ENCODE measurements at regions not wholly inside any gene's neighbourhood (a gene's known extent, or its start where the extent isn't known, plus 50 kb on each side); places are given as distances from the start of the nearest gene placed in this dataset.

DNA sequence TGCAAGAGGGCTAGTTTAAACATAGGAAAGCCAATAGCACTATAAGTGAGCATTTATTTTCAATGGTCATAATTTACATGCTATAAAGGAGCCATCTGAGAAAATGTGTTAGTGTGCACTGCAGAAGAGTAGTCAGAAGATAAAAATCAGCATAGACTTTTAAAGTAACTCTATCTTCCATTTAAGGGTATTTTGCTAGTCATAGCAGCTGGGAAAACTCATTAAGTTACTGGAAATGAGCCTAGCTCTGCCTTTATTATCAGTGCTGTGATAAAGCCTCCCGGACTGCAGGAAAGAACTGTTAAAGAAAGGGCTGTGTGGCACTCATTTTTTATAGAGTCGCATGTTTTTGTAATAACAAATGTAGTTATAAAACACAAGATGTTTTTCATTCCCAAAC is 825.8 kb upstream of the POM121L12 start:
- no peak for DNase-seq
- Histone ChIP-seq H3K4me1 (ENCODE audit: control extremely low read depth in 1 of 4, control insufficient read depth in 4 of 4, insufficient read depth in 4 of 4, low read length in 3 of 4) (no peaks in the 10 kb centered on the region), H3K27me3 (replicated peaks in 2 of 5; ENCODE audit: control insufficient read depth in 4 of 5, insufficient read depth in 5 of 5, low read length in 4 of 5) (no peaks in the 10 kb centered on the region), H3K4me3 (ENCODE audit: control insufficient read depth in 1 of 7, extremely low read depth in 1 of 7, insufficient read depth in 4 of 7, low read depth in 2 of 7, low read length in 6 of 7) (no peak overlapping the region), H3K27ac (ENCODE audit: insufficient read depth in 1 of 2, low read depth in 1 of 2, low read length in 2 of 2, poor library complexity in 1 of 2, severe bottlenecking in 2 of 2) (no peak overlapping the region), H3K36me3 (ENCODE audit: control insufficient read depth in 4 of 4, insufficient read depth in 4 of 4, low read length in 3 of 4) (no peaks in the 10 kb centered on the region), H3K9me3 (ENCODE audit: control extremely low read depth in 1 of 5, control insufficient read depth in 4 of 5, insufficient read depth in 2 of 5, low read depth in 1 of 5, low read length in 4 of 5) (no peaks in the 10 kb centered on the region)
- POLR2A ChIA-PET: no interaction called here
- WGBS (ENCODE audit: insufficient coverage): no CpG with 5 or more reads among the region's 2 CpGs
- CTCF ChIA-PET: no interaction called here

DNA sequence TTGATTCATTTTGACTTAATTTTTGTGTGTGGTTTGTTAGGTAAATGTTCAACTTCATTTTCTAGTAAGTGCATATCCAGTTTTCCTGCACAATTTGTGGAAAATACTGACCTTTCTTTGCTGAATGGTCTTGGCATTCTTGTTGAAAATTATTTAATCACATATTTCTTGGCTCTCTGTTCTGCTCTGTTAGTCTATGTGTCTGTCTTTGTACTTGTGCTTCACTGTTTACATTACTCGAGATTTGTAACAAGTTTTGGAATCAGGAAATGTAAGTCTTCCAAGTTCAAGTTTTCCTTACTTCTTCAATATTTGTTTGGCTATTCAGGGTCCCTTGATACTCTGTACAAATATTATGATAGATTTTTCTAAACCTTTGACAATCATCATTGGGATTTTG is 838.2 kb upstream of the POM121L12 start:
- ChIA-PET POLR2A (no interaction called here), CTCF (no interaction called here)
- H3K4me3 ChIP-seq (ENCODE audit: control insufficient read depth in 1 of 7, extremely low read depth in 1 of 7, insufficient read depth in 4 of 7, low read depth in 2 of 7, low read length in 6 of 7): no peak overlapping the region
- H3K27me3 ChIP-seq (replicated peaks in 2 of 5; ENCODE audit: control insufficient read depth in 4 of 5, insufficient read depth in 5 of 5, low read length in 4 of 5): no peaks in the 10 kb centered on the region
- no peaks in the 10 kb centered on the region for H3K36me3 ChIP-seq (ENCODE audit: control insufficient read depth in 4 of 4, insufficient read depth in 4 of 4, low read length in 3 of 4)
- H3K9me3 ChIP-seq (ENCODE audit: control extremely low read depth in 1 of 5, control insufficient read depth in 4 of 5, insufficient read depth in 2 of 5, low read depth in 1 of 5, low read length in 4 of 5): no peaks in the 10 kb centered on the region
- no CpG with 5 or more reads among the region's 1 CpG for WGBS (ENCODE audit: insufficient coverage)
- no peak for DNase-seq
- no peaks in the 10 kb centered on the region for H3K4me1 ChIP-seq (ENCODE audit: control extremely low read depth in 1 of 4, control insufficient read depth in 4 of 4, insufficient read depth in 4 of 4, low read length in 3 of 4)
- H3K27ac ChIP-seq (ENCODE audit: insufficient read depth in 1 of 2, low read depth in 1 of 2, low read length in 2 of 2, poor library complexity in 1 of 2, severe bottlenecking in 2 of 2): no peak overlapping the region

DNA sequence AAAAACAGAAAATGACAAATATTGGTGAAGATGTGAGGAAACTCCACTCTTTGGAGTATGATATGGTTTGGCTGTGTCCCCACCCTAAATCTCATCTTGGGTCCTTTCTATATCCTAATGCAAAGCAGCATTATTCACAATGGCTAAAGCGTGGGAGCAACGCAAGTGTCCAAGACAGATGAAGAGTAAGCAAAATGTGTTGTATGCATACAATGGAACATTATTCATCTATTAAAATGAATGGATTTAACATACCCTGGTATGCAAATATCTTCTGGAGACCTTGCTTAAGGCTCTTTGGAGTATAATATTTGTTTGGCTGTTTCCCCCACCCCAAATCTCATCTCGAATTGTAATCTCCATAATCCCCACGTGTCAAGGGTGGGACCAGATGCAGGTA is 839.8 kb upstream of the POM121L12 start:
- Histone ChIP-seq H3K4me3 (ENCODE audit: control insufficient read depth in 1 of 7, extremely low read depth in 1 of 7, insufficient read depth in 4 of 7, low read depth in 2 of 7, low read length in 6 of 7) (no peak overlapping the region), H3K9me3 (ENCODE audit: control extremely low read depth in 1 of 5, control insufficient read depth in 4 of 5, insufficient read depth in 2 of 5, low read depth in 1 of 5, low read length in 4 of 5) (no peaks in the 10 kb centered on the region), H3K27ac (ENCODE audit: insufficient read depth in 1 of 2, low read depth in 1 of 2, low read length in 2 of 2, poor library complexity in 1 of 2, severe bottlenecking in 2 of 2) (no peak overlapping the region), H3K36me3 (ENCODE audit: control insufficient read depth in 4 of 4, insufficient read depth in 4 of 4, low read length in 3 of 4) (no peaks in the 10 kb centered on the region), H3K27me3 (replicated peaks in 2 of 5; ENCODE audit: control insufficient read depth in 4 of 5, insufficient read depth in 5 of 5, low read length in 4 of 5) (no peaks in the 10 kb centered on the region), H3K4me1 (ENCODE audit: control extremely low read depth in 1 of 4, control insufficient read depth in 4 of 4, insufficient read depth in 4 of 4, low read length in 3 of 4) (no peaks in the 10 kb centered on the region)
- ChIA-PET CTCF (no interaction called here), POLR2A (no interaction called here)
- no CpG with 5 or more reads among the region's 4 CpGs for WGBS (ENCODE audit: insufficient coverage)
- DNase-seq: no peak

DNA sequence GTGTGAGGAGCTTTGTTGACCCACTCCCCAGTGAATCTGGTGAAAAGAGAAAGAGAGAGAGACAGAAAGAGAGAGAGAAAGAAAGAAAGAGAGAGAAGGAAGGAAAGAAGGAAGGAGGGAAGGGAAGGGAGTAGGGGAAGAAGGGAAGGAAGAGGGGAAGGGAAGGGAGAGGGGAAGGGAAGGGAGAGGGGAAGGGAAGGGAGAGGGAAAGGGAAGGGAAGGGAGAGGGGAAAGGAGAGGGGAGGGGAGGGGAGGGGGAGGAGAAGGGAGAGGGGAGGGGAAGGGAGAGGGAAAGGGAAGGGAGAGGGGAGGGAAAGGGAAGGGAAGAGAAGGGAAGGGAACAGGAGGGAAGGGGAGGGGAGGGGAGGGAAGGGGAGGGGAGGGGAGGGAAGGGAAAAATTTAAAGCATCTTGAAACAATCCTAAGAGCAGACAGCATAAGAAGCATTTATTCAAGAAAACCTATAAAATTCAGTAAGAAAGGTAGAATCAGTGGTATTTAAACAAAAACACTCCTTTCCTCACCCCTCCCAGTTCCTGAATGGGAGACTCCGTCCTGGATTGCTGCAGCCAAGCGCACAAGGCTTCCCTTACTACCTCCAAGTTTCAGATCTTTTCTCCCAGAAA is 846.2 kb upstream of the POM121L12 start:
- H3K4me3 ChIP-seq (ENCODE audit: control insufficient read depth in 1 of 7, extremely low read depth in 1 of 7, insufficient read depth in 4 of 7, low read depth in 2 of 7, low read length in 6 of 7): no peak overlapping the region
- H3K4me1 ChIP-seq (ENCODE audit: control extremely low read depth in 1 of 4, control insufficient read depth in 4 of 4, insufficient read depth in 4 of 4, low read length in 3 of 4): no peaks in the 10 kb centered on the region
- H3K27me3 ChIP-seq (replicated peaks in 2 of 5; ENCODE audit: control insufficient read depth in 4 of 5, insufficient read depth in 5 of 5, low read length in 4 of 5): no peaks in the 10 kb centered on the region
- DNase-seq: no peak
- H3K27ac ChIP-seq (ENCODE audit: insufficient read depth in 1 of 2, low read depth in 1 of 2, low read length in 2 of 2, poor library complexity in 1 of 2, severe bottlenecking in 2 of 2): no peak overlapping the region
- H3K9me3 ChIP-seq (ENCODE audit: control extremely low read depth in 1 of 5, control insufficient read depth in 4 of 5, insufficient read depth in 2 of 5, low read depth in 1 of 5, low read length in 4 of 5): no peaks in the 10 kb centered on the region
- no peaks in the 10 kb centered on the region for H3K36me3 ChIP-seq (ENCODE audit: control insufficient read depth in 4 of 4, insufficient read depth in 4 of 4, low read length in 3 of 4)
- CTCF ChIA-PET: no interaction called here
- POLR2A ChIA-PET: no interaction called here
- WGBS (ENCODE audit: insufficient coverage): no CpG with 5 or more reads among the region's 2 CpGs

DNA sequence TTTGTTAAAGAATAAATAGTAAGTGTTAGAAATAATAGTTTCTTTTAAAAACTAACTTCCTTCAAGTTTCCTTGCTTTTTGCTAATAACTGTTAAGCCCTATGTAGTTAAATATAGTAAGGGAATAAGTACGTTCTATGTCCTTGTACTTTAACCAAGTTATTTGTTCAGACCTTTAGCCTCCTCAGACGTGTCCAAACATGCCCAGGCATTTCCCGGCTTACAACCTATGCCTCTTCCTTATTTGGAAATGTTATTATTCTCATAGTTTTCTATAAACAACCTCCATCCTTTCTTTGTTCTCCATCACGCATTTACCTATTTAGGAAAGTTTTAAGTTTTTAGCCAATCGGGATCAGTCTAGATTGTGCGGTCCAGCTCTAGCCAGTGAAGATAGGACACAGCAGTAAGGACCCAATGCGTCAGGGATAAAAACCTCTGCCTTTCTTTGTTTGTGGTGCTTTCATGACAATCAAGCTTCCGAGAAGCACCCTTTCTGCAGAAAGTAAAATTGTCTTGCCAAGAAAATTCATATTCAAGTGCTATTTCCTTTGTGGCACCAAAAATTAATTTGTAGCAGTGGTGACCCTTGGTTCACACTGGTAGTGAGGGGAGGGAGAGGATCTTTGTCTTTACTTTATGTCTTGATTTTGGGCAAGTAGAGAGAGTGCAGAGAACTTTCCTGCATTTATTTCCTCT is 851.3 kb upstream of the POM121L12 start:
- no peaks in the 10 kb centered on the region for H3K36me3 ChIP-seq (ENCODE audit: control insufficient read depth in 4 of 4, insufficient read depth in 4 of 4, low read length in 3 of 4)
- H3K4me3 ChIP-seq (ENCODE audit: control insufficient read depth in 1 of 7, extremely low read depth in 1 of 7, insufficient read depth in 4 of 7, low read depth in 2 of 7, low read length in 6 of 7): no peak overlapping the region
- WGBS (ENCODE audit: insufficient coverage): 99% methylated on average over 5 of the region's 8 CpGs
- no peaks in the 10 kb centered on the region for H3K9me3 ChIP-seq (ENCODE audit: control extremely low read depth in 1 of 5, control insufficient read depth in 4 of 5, insufficient read depth in 2 of 5, low read depth in 1 of 5, low read length in 4 of 5)
- POLR2A ChIA-PET: no interaction called here
- no peak for DNase-seq
- no peaks in the 10 kb centered on the region for H3K4me1 ChIP-seq (ENCODE audit: control extremely low read depth in 1 of 4, control insufficient read depth in 4 of 4, insufficient read depth in 4 of 4, low read length in 3 of 4)
- CTCF ChIA-PET: no interaction called here
- no peaks in the 10 kb centered on the region for H3K27me3 ChIP-seq (replicated peaks in 2 of 5; ENCODE audit: control insufficient read depth in 4 of 5, insufficient read depth in 5 of 5, low read length in 4 of 5)
- no peak overlapping the region for H3K27ac ChIP-seq (ENCODE audit: insufficient read depth in 1 of 2, low read depth in 1 of 2, low read length in 2 of 2, poor library complexity in 1 of 2, severe bottlenecking in 2 of 2)

DNA sequence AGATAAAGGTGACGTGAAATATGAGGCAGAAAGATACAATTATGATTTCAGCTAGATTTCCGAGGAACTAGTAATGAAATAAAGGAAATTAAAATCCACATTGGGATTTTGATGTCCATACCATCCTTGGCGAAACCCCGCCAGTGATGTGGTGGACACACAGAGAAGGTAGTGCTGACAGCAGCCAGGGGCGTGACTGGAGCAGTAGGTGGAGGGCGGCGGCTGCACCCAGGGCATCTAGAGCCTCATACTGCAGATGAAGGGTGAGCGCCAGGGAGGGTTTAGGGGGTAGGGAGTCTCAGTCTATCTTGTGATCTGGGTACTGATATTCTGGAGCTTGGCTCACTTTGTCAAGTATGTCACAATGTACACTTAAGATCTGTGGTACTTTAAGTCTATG is 855.5 kb upstream of the POM121L12 start:
- H3K4me3 ChIP-seq (ENCODE audit: control insufficient read depth in 1 of 7, extremely low read depth in 1 of 7, insufficient read depth in 4 of 7, low read depth in 2 of 7, low read length in 6 of 7): no peak overlapping the region
- ChIA-PET POLR2A (no interaction called here), CTCF (no interaction called here)
- no peak overlapping the region for H3K27ac ChIP-seq (ENCODE audit: insufficient read depth in 1 of 2, low read depth in 1 of 2, low read length in 2 of 2, poor library complexity in 1 of 2, severe bottlenecking in 2 of 2)
- no peaks in the 10 kb centered on the region for H3K9me3 ChIP-seq (ENCODE audit: control extremely low read depth in 1 of 5, control insufficient read depth in 4 of 5, insufficient read depth in 2 of 5, low read depth in 1 of 5, low read length in 4 of 5)
- H3K27me3 ChIP-seq (replicated peaks in 2 of 5; ENCODE audit: control insufficient read depth in 4 of 5, insufficient read depth in 5 of 5, low read length in 4 of 5): no peaks in the 10 kb centered on the region
- no peak for DNase-seq
- WGBS (ENCODE audit: insufficient coverage): 100% methylated on average over 3 of the region's 8 CpGs
- H3K4me1 ChIP-seq (ENCODE audit: control extremely low read depth in 1 of 4, control insufficient read depth in 4 of 4, insufficient read depth in 4 of 4, low read length in 3 of 4): no peaks in the 10 kb centered on the region
- no peaks in the 10 kb centered on the region for H3K36me3 ChIP-seq (ENCODE audit: control insufficient read depth in 4 of 4, insufficient read depth in 4 of 4, low read length in 3 of 4)

DNA sequence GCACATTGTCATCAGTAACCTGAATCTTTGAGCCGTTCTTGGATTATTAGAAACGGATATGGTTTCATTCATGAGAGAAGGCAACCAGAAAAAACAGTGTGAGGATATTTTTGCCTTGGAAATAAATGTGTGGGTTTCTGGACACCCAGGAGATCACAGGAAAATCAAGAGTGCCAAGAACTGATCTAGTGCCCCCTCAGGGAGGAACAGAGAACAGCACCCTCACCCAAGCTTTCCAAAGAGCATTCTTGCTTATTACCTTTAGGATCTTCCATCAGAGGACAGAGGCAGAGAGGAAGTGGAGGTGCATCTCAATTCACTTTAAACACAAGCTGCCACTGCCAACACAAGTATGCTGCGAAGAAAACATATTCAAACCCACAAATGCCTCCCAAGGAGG is 851.5 kb upstream of the COBL start:
- Histone ChIP-seq H3K27me3 (replicated peaks in 2 of 5; ENCODE audit: control insufficient read depth in 4 of 5, insufficient read depth in 5 of 5, low read length in 4 of 5) (no peaks in the 10 kb centered on the region), H3K36me3 (ENCODE audit: control insufficient read depth in 4 of 4, insufficient read depth in 4 of 4, low read length in 3 of 4) (no peaks in the 10 kb centered on the region), H3K9me3 (ENCODE audit: control extremely low read depth in 1 of 5, control insufficient read depth in 4 of 5, insufficient read depth in 2 of 5, low read depth in 1 of 5, low read length in 4 of 5) (no peaks in the 10 kb centered on the region), H3K4me1 (ENCODE audit: control extremely low read depth in 1 of 4, control insufficient read depth in 4 of 4, insufficient read depth in 4 of 4, low read length in 3 of 4) (no peaks in the 10 kb centered on the region), H3K4me3 (ENCODE audit: control insufficient read depth in 1 of 7, extremely low read depth in 1 of 7, insufficient read depth in 4 of 7, low read depth in 2 of 7, low read length in 6 of 7) (no peak overlapping the region), H3K27ac (ENCODE audit: insufficient read depth in 1 of 2, low read depth in 1 of 2, low read length in 2 of 2, poor library complexity in 1 of 2, severe bottlenecking in 2 of 2) (no peak overlapping the region)
- DNase-seq: no peak
- ChIA-PET POLR2A (no interaction called here), CTCF (interaction anchor here (1.2 kb wide), 1 partner anchor 10 kb away, joined by 3 read pairs; no protein-coding TSS in a partner anchor)
- WGBS (ENCODE audit: insufficient coverage): 77% methylated on average over 2 of the region's 3 CpGs
